ENCODE measurements at regions not wholly inside any gene's neighbourhood (a gene's known extent, or its start where the extent isn't known, plus 50 kb on each side); places are given as distances from the start of the nearest gene placed in this dataset.
"Not testable (repeated sequence)": the region's sequence is repeated elsewhere in the genome, so short reads cannot be mapped to it uniquely, and the experiment has no call there.

GRCh38 chr1:143760366-143760765, 211.4 kb downstream of the FAM72C start:
- DNase-seq, result not testable (repeated sequence)

- DNase-seq, result not testable (repeated sequence)
These were observed 215.8 kb downstream of the FAM72C start for GRCh38 chr1:143755961-143756360.

- no peak for DNase-seq
These were observed 222.9 kb downstream of the FAM72C start for GRCh38 chr1:143748906-143749305.

- no peak for DNase-seq
These were observed 235.2 kb downstream of the FAM72C start for GRCh38 chr1:143736562-143736961.

GRCh38 chr1:143735764-143736461, 235.9 kb downstream of the FAM72C start:
- no peak for DNase-seq

- not testable (repeated sequence) for DNase-seq
These were observed 237.5 kb downstream of the FAM72C start for GRCh38 chr1:143734261-143734660.

- DNase-seq, result not testable (repeated sequence)
These were observed 240.9 kb downstream of the FAM72C start for GRCh38 chr1:143730890-143731289.

- DNase-seq, result not testable (repeated sequence)
These were observed 242.2 kb downstream of the FAM72C start for GRCh38 chr1:143729449-143730111.

GRCh38 chr1:143728802-143729448, 242.9 kb downstream of the FAM72C start:
- DNase-seq, result not testable (repeated sequence)

- DNase-seq, result no peak
These were observed 244.5 kb downstream of the FAM72C start for GRCh38 chr1:143727263-143727662.

- no peak for DNase-seq
These were observed 250.8 kb downstream of the FAM72C start for GRCh38 chr1:143721024-143721373.

- DNase-seq, result no peak
These were observed 251.4 kb downstream of the FAM72C start for GRCh38 chr1:143720087-143721023.

GRCh38 chr1:143718524-143718923, 253.3 kb downstream of the FAM72C start:
- DNase-seq, result no peak

- DNase-seq, result no peak
These were observed 253.8 kb downstream of the FAM72C start for GRCh38 chr1:143718021-143718420.

- DNase-seq, result no peak
These were observed 254.4 kb downstream of the FAM72C start for GRCh38 chr1:143717434-143717833.

GRCh38 chr1:143714913-143715312, 256.9 kb downstream of the FAM72C start:
- DNase-seq, result not testable (repeated sequence)

- not testable (repeated sequence) for DNase-seq
These were observed 262.1 kb downstream of the FAM72C start for GRCh38 chr1:143709606-143710259.

- DNase-seq, result not testable (repeated sequence)
These were observed 269.0 kb downstream of the FAM72C start for GRCh38 chr1:143702739-143703138.

- DNase-seq, result no peak
These were observed 272.1 kb downstream of the FAM72C start for GRCh38 chr1:143699731-143700130.

GRCh38 chr1:143699115-143699514, 272.7 kb downstream of the FAM72C start:
- DNase-seq, result no peak

GRCh38 chr1:143698016-143698415, 273.8 kb downstream of the FAM72C start:
- no peak for DNase-seq

- no peak for DNase-seq
These were observed 277.7 kb downstream of the FAM72C start for GRCh38 chr1:143694085-143694484.

All from activated CD4-positive, alpha-beta T cell treated with anti-CD3 and anti-CD28 coated beads for 4 hours (primary cell).